SK-N-SH (cell line): ENCODE measurements at regions not wholly inside any gene's neighbourhood (a gene's known extent, or its start where the extent isn't known, plus 50 kb on each side); places are given as distances from the start of the nearest gene placed in this dataset.

ENCODE experiments used
- CTCF ChIA-PET: fragments of 300-600, 350-600 bp; formaldehyde crosslinking; extraction: SDS; loops from one replicate; lab custom pipeline; 2021; lab: Yijun Ruan, JAX
- POLR2A ChIA-PET: fragments of 350-600 bp; sonication (Branson Sonifier 250); formaldehyde crosslinking; extraction: SDS; loops from one replicate; lab custom pipeline; 2020; ENCODE audit warnings: antibody characterized with exemption, inconsistent platforms; lab: Yijun Ruan, JAX
- DNase-seq: peaks from one replicate; pipeline ENCODE4 v3.0.0; 2012
- H2AFZ ChIP-seq: fragments of 200-600 bp; sonication (generic); 2 replicates; pipeline ENCODE4 v1.8.1; 2016; ENCODE audit warnings: antibody characterized with exemption, mild to moderate bottlenecking, low read depth
- H3F3A ChIP-seq: fragments of 200-600 bp; sonication (generic); replicated peaks from 2 replicates; pipeline ENCODE3; 2016; ENCODE audit warnings: antibody characterized with exemption, mild to moderate bottlenecking; ENCODE audit not compliant: insufficient read depth
- H3K27ac ChIP-seq, 2 experiments: fragments of 200-500 bp in 1 of 2; fragments of 200-600 bp in 1 of 2; sonication (Bioruptor generic) in 1 of 2; sonication (generic), shearing (Covaris generic) in 1 of 2; 2 replicates each; pipeline versions ENCODE4 v1.5.1 to v1.6.1; 2014 to 2016; ENCODE audit warnings: low read depth in 2 of 2, inconsistent platforms in 1 of 2, low read length in 1 of 2, mild to moderate bottlenecking in 1 of 2, mixed read lengths in 1 of 2
- H3K27me3 ChIP-seq: fragments of 200-600 bp; sonication (generic), shearing (Covaris generic); 2 replicates; pipeline ENCODE4 v1.6.1; 2016; ENCODE audit warnings: mixed run types; ENCODE audit not compliant: insufficient read depth
- H3K36me3 ChIP-seq, 2 experiments: fragments of 200-500 bp in 1 of 2; fragments of 200-600 bp in 1 of 2; sonication (Bioruptor generic) in 1 of 2; sonication (generic) in 1 of 2; replicated peaks in 1 of 2; 2 replicates each; pipeline versions ENCODE3 to v1.5.1; 2014 to 2016; ENCODE audit warnings: low read length in 1 of 2, mild to moderate bottlenecking in 1 of 2; ENCODE audit not compliant: insufficient read depth in 2 of 2, control insufficient read depth in 1 of 2
- H3K4me1 ChIP-seq, 2 experiments: fragments of 200-500 bp in 1 of 2; fragments of 200-600 bp in 1 of 2; sonication (Bioruptor generic) in 1 of 2; sonication (generic), shearing (Covaris generic) in 1 of 2; 2 replicates each; pipeline versions ENCODE4 v1.5.1 to v1.6.1; 2014 to 2016; ENCODE audit warnings: low read depth in 1 of 2, low read length in 1 of 2, mixed run types in 1 of 2; ENCODE audit not compliant: insufficient read depth in 2 of 2, control insufficient read depth in 1 of 2
- H3K4me2 ChIP-seq: fragments of 200-600 bp; sonication (generic), shearing (Covaris generic); 2 replicates; pipeline ENCODE4 v1.6.1; 2017; ENCODE audit warnings: mixed run types
- H3K4me3 ChIP-seq, 2 experiments: fragments of 200-500 bp in 1 of 2; fragments of 200-600 bp in 1 of 2; sonication (Bioruptor generic) in 1 of 2; sonication (generic), shearing (Covaris generic) in 1 of 2; 2 replicates each; pipeline versions ENCODE4 v1.5.1 to v1.8.1; 2014 to 2016; ENCODE audit warnings: low read depth in 2 of 2, inconsistent platforms in 1 of 2, low read length in 1 of 2, mild to moderate bottlenecking in 1 of 2, mixed read lengths in 1 of 2, moderate library complexity in 1 of 2
- H3K79me2 ChIP-seq: fragments of 200-600 bp; sonication (generic); 2 replicates; pipeline ENCODE4 v1.8.1; 2017; ENCODE audit warnings: mild to moderate bottlenecking; ENCODE audit not compliant: insufficient read depth
- H3K9ac ChIP-seq: fragments of 200-600 bp; sonication (generic); 2 replicates; pipeline ENCODE4 v1.6.1; 2017; ENCODE audit warnings: mixed run types
- H3K9me2 ChIP-seq: fragments of 200-600 bp; sonication (generic); 2 replicates; pipeline ENCODE4 v1.6.1; 2017; ENCODE audit warnings: mixed run types
- H3K9me3 ChIP-seq: fragments of 200-600 bp; sonication (generic); 2 replicates; pipeline ENCODE4 v1.6.1; 2017; ENCODE audit warnings: mixed run types, mild to moderate bottlenecking, moderate library complexity
- H4K20me1 ChIP-seq: fragments of 200-600 bp; sonication (generic); 2 replicates; pipeline ENCODE4 v1.6.1; 2017; ENCODE audit warnings: mild to moderate bottlenecking, mixed run types; ENCODE audit not compliant: insufficient read depth
- CTCF ChIP-seq: fragments of 200-600 bp; sonication (generic); IDR thresholded peaks from 2 replicates; pipeline ENCODE4 v1.6.1; 2017; ENCODE audit warnings: antibody characterized with exemption, mild to moderate bottlenecking, moderate library complexity
- ELF1 ChIP-seq: IDR thresholded peaks from 2 replicates; pipeline ENCODE4 v1.4.0; 2012
- EP300 ChIP-seq, 2 experiments: IDR thresholded peaks; 2 replicates each; pipeline versions ENCODE4 v1.4.0 to v1.6.1; 2012; ENCODE audit warnings: borderline replicate concordance in 1 of 2, low read depth in 1 of 2, low read length in 1 of 2
- FOSL2 ChIP-seq: IDR thresholded peaks from 2 replicates; pipeline ENCODE4 v1.4.0; 2012; ENCODE audit warnings: low read depth, mild to moderate bottlenecking, moderate library complexity, borderline replicate concordance
- FOXJ3 ChIP-seq: sonication (generic); formaldehyde crosslinking; IDR thresholded peaks from 2 replicates; pipeline ENCODE4 v1.5.1; 2020; ENCODE audit warnings: mild to moderate bottlenecking, missing genetic modification reagents
- GABPA ChIP-seq: IDR thresholded peaks from 2 replicates; pipeline ENCODE4 v1.4.0; 2012; ENCODE audit warnings: low read depth, mild to moderate bottlenecking
- GATA2 ChIP-seq: sonication (generic); formaldehyde crosslinking; IDR thresholded peaks from 2 replicates; pipeline ENCODE4 v1.5.0; 2020; ENCODE audit warnings: mild to moderate bottlenecking, missing genetic modification reagents
- IRF3 ChIP-seq: fragments of 150-350 bp; IDR thresholded peaks from 2 replicates; pipeline ENCODE4 v1.6.1; 2016; ENCODE audit warnings: mild to moderate bottlenecking, low read depth, low read length
- MAX ChIP-seq: IDR thresholded peaks from 2 replicates; pipeline ENCODE4 v1.4.0; 2012; ENCODE audit warnings: low read depth
- MEF2A ChIP-seq: IDR thresholded peaks from 2 replicates; pipeline ENCODE4 v1.4.0; 2012; ENCODE audit warnings: low read depth, borderline replicate concordance
- NFIC ChIP-seq: IDR thresholded peaks from 2 replicates; pipeline ENCODE4 v1.4.0; 2012; ENCODE audit warnings: borderline replicate concordance
- NRF1 ChIP-seq: IDR thresholded peaks from 2 replicates; pipeline ENCODE4 v1.6.1; 2012; ENCODE audit warnings: low read depth, mild to moderate bottlenecking, low read length
- RCOR1 ChIP-seq: fragments of 150-350 bp; IDR thresholded peaks from 2 replicates; pipeline ENCODE4 v1.6.1; 2017; ENCODE audit warnings: antibody characterized with exemption, low read length
- REST ChIP-seq: IDR thresholded peaks from 2 replicates; pipeline ENCODE4 v1.6.1; 2012; ENCODE audit warnings: mild to moderate bottlenecking, low read depth, low read length, moderate library complexity
- RFX5 ChIP-seq: IDR thresholded peaks from 2 replicates; pipeline ENCODE4 v1.6.1; 2012; ENCODE audit warnings: mild to moderate bottlenecking, improper control_type of control experiment, low read length
- TAF1 ChIP-seq: IDR thresholded peaks from 2 replicates; pipeline ENCODE4 v1.6.1; 2012; ENCODE audit warnings: low read depth, mild to moderate bottlenecking, low read length, moderate library complexity, borderline replicate concordance
- TEAD4 ChIP-seq: IDR thresholded peaks from 2 replicates; pipeline ENCODE4 v1.4.0; 2012; ENCODE audit warnings: mild to moderate bottlenecking, borderline replicate concordance; ENCODE audit not compliant: insufficient read depth
- YY1 ChIP-seq: IDR thresholded peaks from 2 replicates; pipeline ENCODE4 v1.4.0; 2012; ENCODE audit warnings: low read depth, mild to moderate bottlenecking
- WGBS: methylation state at CpG from one replicate; pipeline ENCODE4 v1.1.6; 2017; ENCODE audit warnings: low lambda C conversion rate; 5-methylcytosine and 5-hydroxymethylcytosine counted together

GRCh38 chr12:107495604-107496003 lies 190.0 kb upstream of the PWP1 start:
- H3K9ac ChIP-seq: no peak overlapping the region
- no peaks in the 10 kb centered on the region for H3K9me2 ChIP-seq
- no peak for TF ChIP-seq REST
- no peak for TF ChIP-seq RCOR1
- no peak for TF ChIP-seq MAX
- TF ChIP-seq FOXJ3 (CRISPR knock-in tag): no peak
- TF ChIP-seq GATA2 (CRISPR knock-in tag): no peak
- no peak for TF ChIP-seq NFIC
- no peak for TF ChIP-seq CTCF
- no peak for TF ChIP-seq YY1
- TF ChIP-seq EP300 (IDR thresholded peaks at IDR 0.05; ENCODE audit: borderline replicate concordance in 1 of 2, low read depth in 1 of 2, low read length in 1 of 2): no peak
- no peak for TF ChIP-seq NRF1
- no peak for TF ChIP-seq IRF3
- TF ChIP-seq GABPA: no peak
- TF ChIP-seq TAF1: no peak
- no peak for TF ChIP-seq MEF2A
- TF ChIP-seq RFX5: no peak
- no peak for TF ChIP-seq FOSL2
- TF ChIP-seq ELF1: no peak
- TF ChIP-seq TEAD4: no peak
- H3K36me3 ChIP-seq: no peaks in the 10 kb centered on the region
- no peaks in the 10 kb centered on the region for H4K20me1 ChIP-seq
- H3K4me3 ChIP-seq: no peak overlapping the region
- WGBS: 49% methylated on average over 2 of the region's 2 CpGs
- peaks cover 0 to 13% of the 10 kb centered on the region in 2 experiments; a peak in 1 of 4 replicates for H3K4me1 ChIP-seq
- ChIA-PET CTCF (interaction anchor here (1.2 to 1.3 kb wide), 2 partner anchors 364 to 365 kb away, joined by 3 read pairs; no protein-coding TSS in a partner anchor), POLR2A (no interaction called here)
- no peak overlapping the region for H3K4me2 ChIP-seq
- DNase-seq: no peak
- no peaks in the 10 kb centered on the region for H3F3A ChIP-seq
- H2AFZ ChIP-seq: no peak overlapping the region
- no peaks in the 10 kb centered on the region for H3K27me3 ChIP-seq
- no peaks in the 10 kb centered on the region for H3K9me3 ChIP-seq
- H3K27ac ChIP-seq: no peak overlapping the region
- H3K79me2 ChIP-seq: no peaks in the 10 kb centered on the region
